Suprapubic skin (tissue), 4 donors: ENCODE measurements at regions not wholly inside any gene's neighbourhood (a gene's known extent, or its start where the extent isn't known, plus 50 kb on each side); places are given as distances from the start of the nearest gene placed in this dataset.

Experiments used
- EP300 ChIP-seq: sonication (generic); formaldehyde crosslinking; IDR thresholded peaks from one replicate; pipeline ENCODE4 v1.6.1; 2017; ENCODE audit warnings: antibody characterized with exemption
- POLR2A ChIP-seq, 2 donors: fragments of 450-650 bp; IDR thresholded peaks; one replicate each; pipeline ENCODE4 v1.6.1; 2017; ENCODE audit warnings: antibody characterized with exemption in 2 of 2, mild to moderate bottlenecking in 2 of 2, moderate library complexity in 2 of 2
- POLR2AphosphoS5 ChIP-seq, 3 donors: sonication (generic); formaldehyde crosslinking; IDR thresholded peaks; one replicate each; pipeline ENCODE4 v1.6.1; 2017; ENCODE audit warnings: antibody characterized with exemption in 3 of 3
- TF ChIP-seq, protein P1 (sequence below), 2 donors: fragments of 200-600 bp in 1 of 2; fragments of 450-650 bp in 1 of 2; sonication (generic) in 1 of 2; IDR thresholded peaks; one replicate each; pipeline ENCODE4 v1.5.1; 2016 to 2019; ENCODE audit warnings: antibody characterized with exemption in 2 of 2, mild to moderate bottlenecking in 1 of 2, moderate library complexity in 1 of 2

DNA sequence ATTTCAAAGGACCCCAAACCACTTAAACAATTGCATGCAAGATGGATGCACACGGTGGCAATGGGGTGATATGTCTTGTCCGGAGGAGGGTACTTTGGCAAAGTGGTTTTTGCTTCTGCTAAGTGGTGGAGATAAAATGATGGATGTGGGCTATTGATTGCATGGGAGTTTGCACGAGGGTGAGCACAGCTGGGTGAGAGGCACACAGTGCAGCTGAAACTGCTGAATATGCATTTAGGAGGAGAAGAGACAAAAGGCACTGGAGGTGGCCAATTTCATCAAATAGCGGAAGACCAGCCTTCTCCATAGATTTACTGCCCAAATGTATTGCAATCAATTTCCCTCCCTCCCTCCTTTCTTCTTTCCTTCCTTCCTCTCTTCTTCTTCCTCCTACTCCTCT, 414.4 kb upstream of the EEF2KMT start:
- TF ChIP-seq POLR2AphosphoS5 (IDR thresholded peaks at IDR 0.05) (no peak), POLR2A (IDR thresholded peaks at IDR 0.05) (no peak), EP300 (no peak)
- TF ChIP-seq, protein P1, sequence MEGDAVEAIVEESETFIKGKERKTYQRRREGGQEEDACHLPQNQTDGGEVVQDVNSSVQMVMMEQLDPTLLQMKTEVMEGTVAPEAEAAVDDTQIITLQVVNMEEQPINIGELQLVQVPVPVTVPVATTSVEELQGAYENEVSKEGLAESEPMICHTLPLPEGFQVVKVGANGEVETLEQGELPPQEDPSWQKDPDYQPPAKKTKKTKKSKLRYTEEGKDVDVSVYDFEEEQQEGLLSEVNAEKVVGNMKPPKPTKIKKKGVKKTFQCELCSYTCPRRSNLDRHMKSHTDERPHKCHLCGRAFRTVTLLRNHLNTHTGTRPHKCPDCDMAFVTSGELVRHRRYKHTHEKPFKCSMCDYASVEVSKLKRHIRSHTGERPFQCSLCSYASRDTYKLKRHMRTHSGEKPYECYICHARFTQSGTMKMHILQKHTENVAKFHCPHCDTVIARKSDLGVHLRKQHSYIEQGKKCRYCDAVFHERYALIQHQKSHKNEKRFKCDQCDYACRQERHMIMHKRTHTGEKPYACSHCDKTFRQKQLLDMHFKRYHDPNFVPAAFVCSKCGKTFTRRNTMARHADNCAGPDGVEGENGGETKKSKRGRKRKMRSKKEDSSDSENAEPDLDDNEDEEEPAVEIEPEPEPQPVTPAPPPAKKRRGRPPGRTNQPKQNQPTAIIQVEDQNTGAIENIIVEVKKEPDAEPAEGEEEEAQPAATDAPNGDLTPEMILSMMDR (IDR thresholded peaks at IDR 0.05), result no peak
